GM12878 (cell line): ENCODE measurements at regions not wholly inside any gene's neighbourhood (a gene's known extent, or its start where the extent isn't known, plus 50 kb on each side); places are given as distances from the start of the nearest gene placed in this dataset.

Source experiments
- CTCF ChIP-seq, 3 experiments: IDR thresholded peaks in 2 of 3; conservative IDR thresholded peaks in 1 of 3; 2 replicates each; pipeline ENCODE4 v1.5.1; 2011; ENCODE audit warnings: low read depth in 3 of 3, low read length in 3 of 3, mild to moderate bottlenecking in 3 of 3, control low read depth in 2 of 3, moderate library complexity in 2 of 3, inconsistent platforms in 1 of 3, mixed read lengths in 1 of 3; ENCODE audit not compliant: control insufficient read depth in 2 of 3, insufficient read depth in 1 of 3; ENCODE audit errors: extremely low read depth in 1 of 3
- EP300 ChIP-seq, 2 experiments: fragments of 150-350 bp in 1 of 2; IDR thresholded peaks; 2 replicates each; pipeline ENCODE4 v1.6.1; 2011 to 2012; ENCODE audit warnings: low read depth in 2 of 2, low read length in 2 of 2, borderline replicate concordance in 1 of 2, improper control_type of control experiment in 1 of 2, inconsistent platforms in 1 of 2; ENCODE audit not compliant: control insufficient read depth in 1 of 2
- EZH2 ChIP-seq: IDR thresholded peaks from 2 replicates; pipeline ENCODE4 v1.6.1; 2012; ENCODE audit warnings: low read depth, mild to moderate bottlenecking, control low read depth, inconsistent platforms, low read length, borderline replicate concordance; ENCODE audit not compliant: control insufficient read depth
- HCFC1 ChIP-seq: fragments of 150-350 bp; IDR thresholded peaks from 2 replicates; pipeline ENCODE4 v1.6.1; 2014; ENCODE audit warnings: low read length
- JUNB ChIP-seq: IDR thresholded peaks from 2 replicates; pipeline ENCODE4 v1.6.1; 2016; ENCODE audit warnings: antibody characterized with exemption, mild to moderate bottlenecking
- NR2C2 ChIP-seq: IDR thresholded peaks from 2 replicates; pipeline ENCODE4 v1.6.1; 2011; ENCODE audit warnings: borderline replicate concordance, low read depth; ENCODE audit not compliant: control insufficient read depth, insufficient read length
- POLR2A ChIP-seq: IDR thresholded peaks from 2 replicates; pipeline ENCODE4 v1.6.1; 2011; ENCODE audit warnings: low read depth, mild to moderate bottlenecking, low read length
- RELA ChIP-seq: fragments of 450-650 bp; IDR thresholded peaks from 2 replicates; pipeline ENCODE4 v1.8.0; 2014; ENCODE audit warnings: borderline replicate concordance; ENCODE audit not compliant: partially characterized antibody
- SP1 ChIP-seq: IDR thresholded peaks from one replicate; pipeline ENCODE4 v1.6.1; 2011; ENCODE audit warnings: low read depth, low read length
- TAF1 ChIP-seq: IDR thresholded peaks from 2 replicates; pipeline ENCODE4 v1.6.1; 2011; ENCODE audit warnings: mild to moderate bottlenecking, low read depth, low read length, borderline replicate concordance
- YY1 ChIP-seq: IDR thresholded peaks from 2 replicates; pipeline ENCODE4 v1.6.1; 2011; ENCODE audit warnings: low read depth, mild to moderate bottlenecking, low read length
- ZBTB4 ChIP-seq: fragments of 450-650 bp; formaldehyde crosslinking; IDR thresholded peaks from 2 replicates; pipeline ENCODE4 v1.4.0; 2022; ENCODE audit warnings: mild to moderate bottlenecking, moderate library complexity
- ZSCAN29 ChIP-seq: fragments of 450-650 bp; IDR thresholded peaks from 2 replicates; pipeline ENCODE4 v1.6.1; 2017; ENCODE audit warnings: mild to moderate bottlenecking, moderate library complexity

- TF ChIP-seq EP300 (IDR thresholded peaks at IDR 0.05; ENCODE audit: borderline replicate concordance in 1 of 2, control insufficient read depth in 1 of 2, low read depth in 2 of 2, low read length in 2 of 2) = no peak
- no peak for TF ChIP-seq SP1
- TF ChIP-seq NR2C2 = no peak
- TF ChIP-seq ZSCAN29 = no peak
- no peak for TF ChIP-seq HCFC1
- TF ChIP-seq YY1 = no peak
- TF ChIP-seq CTCF (IDR thresholded peaks at IDR 0.05 in 2 of 3, conservative IDR thresholded peaks at IDR 0.05 in 1 of 3; ENCODE audit: control insufficient read depth in 2 of 3, extremely low read depth in 1 of 3, insufficient read depth in 1 of 3, low read depth in 3 of 3, low read length in 3 of 3) = no peak
- TF ChIP-seq TAF1 = no peak
- no peak for TF ChIP-seq EZH2
- no peak for TF ChIP-seq ZBTB4 (CRISPR knock-in tag)
- TF ChIP-seq RELA = no peak
- TF ChIP-seq JUNB = no peak
- no peak for TF ChIP-seq POLR2A
Measured at GRCh38 chr3:30518181-30518864, 88.1 kb upstream of the TGFBR2 start.
